Osteoblast (primary cell): ENCODE measurements at regions not wholly inside any gene's neighbourhood (a gene's known extent, or its start where the extent isn't known, plus 50 kb on each side); places are given as distances from the start of the nearest gene placed in this dataset.

Experiments
- DNase-seq: peaks from one replicate; pipeline ENCODE4 v3.0.0; 2011; ENCODE audit warnings: low spot score, mixed read lengths; ENCODE audit not compliant: insufficient read length; ENCODE audit errors: missing footprints
- H2AFZ ChIP-seq: 2 replicates; pipeline ENCODE4 v1.6.0; 2011; ENCODE audit warnings: mild to moderate bottlenecking, low read length
- H3K27ac ChIP-seq: 2 replicates; pipeline ENCODE4 v1.5.1; 2011; ENCODE audit warnings: mild to moderate bottlenecking, low read depth, low read length, moderate library complexity
- H3K27me3 ChIP-seq: 2 replicates; pipeline ENCODE4 v1.6.0; 2012; ENCODE audit warnings: mild to moderate bottlenecking, control low read depth, inconsistent platforms, low read length, moderate library complexity; ENCODE audit not compliant: insufficient read depth
- H3K36me3 ChIP-seq: 2 replicates; pipeline ENCODE4 v1.5.1; 2011; ENCODE audit warnings: mild to moderate bottlenecking, low read length, control low read depth, moderate library complexity; ENCODE audit not compliant: insufficient read depth
- H3K4me1 ChIP-seq: 2 replicates; pipeline ENCODE4 v1.5.1; 2011; ENCODE audit warnings: mild to moderate bottlenecking, low read length, control low read depth, moderate library complexity; ENCODE audit not compliant: insufficient read depth
- H3K4me2 ChIP-seq: 2 replicates; pipeline ENCODE4 v1.6.0; 2011; ENCODE audit warnings: mild to moderate bottlenecking, low read length; ENCODE audit not compliant: insufficient read depth
- H3K4me3 ChIP-seq: fragments of 200-600 bp; sonication (generic); 3 replicates; pipeline ENCODE4 v1.5.1; 2012; ENCODE audit warnings: mild to moderate bottlenecking, low read length, inconsistent platforms; ENCODE audit not compliant: insufficient read depth
- H3K79me2 ChIP-seq: 2 replicates; pipeline ENCODE4 v1.6.0; 2012; ENCODE audit warnings: mild to moderate bottlenecking, low read length, control low read depth, inconsistent platforms; ENCODE audit not compliant: insufficient read depth
- H3K9me3 ChIP-seq: 2 replicates; pipeline ENCODE4 v1.5.1; 2011; ENCODE audit warnings: low read depth, low read length, control low read depth
- H4K20me1 ChIP-seq: 2 replicates; pipeline ENCODE4 v1.6.0; 2012; ENCODE audit warnings: mild to moderate bottlenecking, low read length, control low read depth; ENCODE audit not compliant: insufficient read depth
- TF ChIP-seq, protein P1 (sequence below): IDR thresholded peaks from 2 replicates; pipeline ENCODE4 v1.5.1; 2011; ENCODE audit warnings: mild to moderate bottlenecking, low read depth, low read length, moderate library complexity; ENCODE audit errors: extremely low read depth

DNA sequence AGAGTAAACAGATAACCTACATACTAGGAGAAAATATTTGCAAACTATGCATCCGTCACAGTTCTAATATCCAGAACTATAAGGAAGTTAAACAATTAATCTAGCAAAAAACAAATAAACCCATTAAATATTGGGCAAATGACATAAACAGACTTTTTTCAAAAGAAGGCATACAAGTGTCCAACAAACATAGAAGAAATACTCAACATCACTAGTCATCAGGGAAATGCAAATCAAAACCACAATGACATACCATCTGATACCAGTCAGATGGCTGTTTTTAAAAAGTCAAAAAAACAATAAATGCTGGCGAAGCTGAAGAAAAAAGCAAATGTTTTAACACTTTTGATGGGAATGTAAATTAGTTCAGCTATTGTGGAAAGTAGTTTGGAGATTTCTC, 1117.7 kb upstream of the MAP3K7 start:
- TF ChIP-seq, protein P1, sequence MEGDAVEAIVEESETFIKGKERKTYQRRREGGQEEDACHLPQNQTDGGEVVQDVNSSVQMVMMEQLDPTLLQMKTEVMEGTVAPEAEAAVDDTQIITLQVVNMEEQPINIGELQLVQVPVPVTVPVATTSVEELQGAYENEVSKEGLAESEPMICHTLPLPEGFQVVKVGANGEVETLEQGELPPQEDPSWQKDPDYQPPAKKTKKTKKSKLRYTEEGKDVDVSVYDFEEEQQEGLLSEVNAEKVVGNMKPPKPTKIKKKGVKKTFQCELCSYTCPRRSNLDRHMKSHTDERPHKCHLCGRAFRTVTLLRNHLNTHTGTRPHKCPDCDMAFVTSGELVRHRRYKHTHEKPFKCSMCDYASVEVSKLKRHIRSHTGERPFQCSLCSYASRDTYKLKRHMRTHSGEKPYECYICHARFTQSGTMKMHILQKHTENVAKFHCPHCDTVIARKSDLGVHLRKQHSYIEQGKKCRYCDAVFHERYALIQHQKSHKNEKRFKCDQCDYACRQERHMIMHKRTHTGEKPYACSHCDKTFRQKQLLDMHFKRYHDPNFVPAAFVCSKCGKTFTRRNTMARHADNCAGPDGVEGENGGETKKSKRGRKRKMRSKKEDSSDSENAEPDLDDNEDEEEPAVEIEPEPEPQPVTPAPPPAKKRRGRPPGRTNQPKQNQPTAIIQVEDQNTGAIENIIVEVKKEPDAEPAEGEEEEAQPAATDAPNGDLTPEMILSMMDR = no peak
- Histone ChIP-seq H3K4me3 (no peak overlapping the region), H4K20me1 (no peaks in the 10 kb centered on the region), H2AFZ (no peak overlapping the region), H3K4me2 (no peak overlapping the region), H3K27ac (no peak overlapping the region), H3K36me3 (no peaks in the 10 kb centered on the region), H3K79me2 (no peaks in the 10 kb centered on the region), H3K4me1 (no peaks in the 10 kb centered on the region), H3K9me3 (peaks cover 5% of the 10 kb centered on the region), H3K27me3 (no peaks in the 10 kb centered on the region)
- no peak for DNase-seq

DNA sequence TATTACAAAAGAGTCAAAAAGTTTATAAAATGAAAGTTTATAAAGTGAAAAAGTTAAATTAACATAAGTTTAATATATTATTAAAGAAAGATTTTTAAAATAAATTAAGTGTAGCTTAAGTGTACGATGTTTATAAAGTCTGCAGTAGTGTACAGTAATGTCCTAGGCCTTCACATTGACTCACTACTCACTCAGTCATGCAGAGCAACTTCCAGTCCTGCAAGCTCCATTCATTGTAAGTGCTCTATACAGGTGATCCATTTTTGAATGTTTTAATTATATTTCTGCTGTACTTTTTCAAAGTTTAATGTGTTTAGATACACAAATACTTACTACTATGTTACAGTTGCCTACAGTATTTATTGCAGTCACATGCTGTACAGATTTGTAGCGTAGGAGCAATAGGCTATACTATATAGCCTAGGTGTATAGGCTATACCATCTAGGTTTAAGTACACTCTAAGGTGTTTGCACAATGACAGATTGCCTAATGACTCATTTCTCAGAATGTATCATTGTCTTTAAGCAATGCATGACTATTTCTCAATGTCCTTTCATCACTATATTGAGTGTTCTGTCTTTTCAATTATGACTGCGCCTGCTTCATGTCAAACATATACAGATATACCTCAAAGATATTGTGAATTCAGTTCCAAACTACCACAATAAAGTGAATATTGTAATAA, 1110.3 kb upstream of the MAP3K7 start:
- Histone ChIP-seq H3K4me3 (no peak overlapping the region), H3K79me2 (no peaks in the 10 kb centered on the region), H3K27ac (no peak overlapping the region), H3K27me3 (no peaks in the 10 kb centered on the region), H4K20me1 (no peaks in the 10 kb centered on the region), H3K9me3 (peaks cover 3% of the 10 kb centered on the region), H3K36me3 (no peaks in the 10 kb centered on the region), H3K4me1 (no peaks in the 10 kb centered on the region), H2AFZ (no peak overlapping the region), H3K4me2 (no peak overlapping the region)
- TF ChIP-seq, protein P1 = no peak
- DNase-seq = no peak

DNA sequence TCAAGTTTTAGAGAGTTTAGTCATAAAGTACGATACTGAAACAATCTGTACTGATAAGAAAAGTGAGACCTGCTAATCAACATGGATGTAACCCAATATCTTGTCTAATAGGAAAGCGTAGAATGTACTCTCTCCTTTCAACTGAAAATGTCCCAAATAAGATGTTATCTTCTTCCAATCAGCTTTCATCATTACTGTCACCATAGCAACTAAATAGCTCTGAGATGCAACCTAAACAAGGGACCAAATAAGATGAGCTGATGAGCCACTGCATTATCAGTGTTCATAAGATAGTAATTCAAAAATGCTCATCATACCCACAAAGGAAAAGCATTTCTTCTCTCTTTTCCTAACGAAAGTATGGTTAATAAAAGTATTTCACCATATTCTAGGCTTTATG, 1108.3 kb upstream of the MAP3K7 start:
- Histone ChIP-seq H3K9me3 (no peaks in the 10 kb centered on the region), H3K27me3 (no peaks in the 10 kb centered on the region), H3K36me3 (no peaks in the 10 kb centered on the region), H3K79me2 (no peaks in the 10 kb centered on the region), H3K27ac (no peak overlapping the region), H4K20me1 (no peaks in the 10 kb centered on the region), H3K4me1 (no peaks in the 10 kb centered on the region), H3K4me3 (no peak overlapping the region), H3K4me2 (no peak overlapping the region), H2AFZ (no peak overlapping the region)
- TF ChIP-seq, protein P1 = no peak
- DNase-seq = no peak

DNA sequence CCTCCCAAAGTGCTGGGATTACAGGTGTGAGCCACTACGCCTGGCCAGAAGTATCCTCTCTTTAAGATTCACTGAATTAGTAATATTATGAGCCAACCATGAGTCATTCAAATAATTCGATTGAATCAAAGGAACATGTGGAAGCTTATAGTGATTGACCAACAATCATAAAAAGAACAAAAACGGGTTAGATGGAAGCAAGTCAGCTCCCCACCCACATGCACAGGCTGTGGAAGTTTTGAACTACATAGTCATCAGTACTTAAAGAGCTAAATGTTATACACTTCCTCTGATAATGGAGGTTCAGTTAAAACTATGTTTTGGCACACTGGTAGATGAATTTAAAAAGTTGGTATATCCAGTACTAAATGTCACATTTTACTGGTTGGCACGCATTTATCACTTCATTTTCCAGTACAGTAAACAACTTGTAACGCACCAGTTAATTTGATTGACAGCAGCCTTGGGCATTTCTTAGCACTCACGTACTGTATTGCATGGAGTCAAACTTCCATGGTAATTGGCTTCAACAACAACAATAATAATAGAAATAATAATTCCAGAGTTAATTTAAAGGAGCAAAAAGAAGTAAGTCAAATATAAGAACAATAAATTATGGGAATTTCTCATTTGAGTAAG, 1107.3 kb upstream of the MAP3K7 start:
- Histone ChIP-seq H3K36me3 (no peaks in the 10 kb centered on the region), H3K4me3 (no peak overlapping the region), H4K20me1 (no peaks in the 10 kb centered on the region), H3K4me2 (no peak overlapping the region), H3K4me1 (no peaks in the 10 kb centered on the region), H3K79me2 (no peaks in the 10 kb centered on the region), H3K27ac (no peak overlapping the region), H2AFZ (no peak overlapping the region), H3K27me3 (no peaks in the 10 kb centered on the region), H3K9me3 (no peaks in the 10 kb centered on the region)
- DNase-seq = no peak
- TF ChIP-seq, protein P1 = no peak
